K562 (cell line): ENCODE measurements at regions not wholly inside any gene's neighbourhood (a gene's known extent, or its start where the extent isn't known, plus 50 kb on each side); places are given as distances from the start of the nearest gene placed in this dataset.

Source experiments
- ATAC-seq: fragments of 200-7000 bp; cut with Tn5 transposase; 3 replicates; pipeline ENCODE4 v1.9.1; 2020; ENCODE audit warnings: moderate library complexity
- BruUV-seq: library from RNA; stranded (reverse); fragments of 400-500 nt; replicated peaks from 2 replicates; lab custom pipeline; 2021; lab: Mats Ljungman, UMichigan
- CTCF ChIA-PET: fragments of 300-600 bp; formaldehyde crosslinking; extraction: SDS; loops from one replicate; lab custom pipeline; 2021; ENCODE audit warnings: low intra/inter-chr PET ratio; lab: Yijun Ruan, JAX
- POLR2A ChIA-PET: fragments of 300-600, 350-650 bp; sonication (Branson Sonifier 250); formaldehyde crosslinking; extraction: SDS; loops from one replicate; lab custom pipeline; 2021; ENCODE audit warnings: antibody characterized with exemption, inconsistent platforms; lab: Yijun Ruan, JAX
- DNase-seq, 4 experiments: peaks; one replicate each; pipeline versions ENCODE4 v3.0.0 to v3.0.0-alpha.2; 2011 to 2018; ENCODE audit warnings: low spot score in 3 of 4, mixed read lengths in 3 of 4; ENCODE audit errors: extremely low read depth in 1 of 4
- FAIRE-seq: peaks from 2 replicates; lab custom pipeline; 2011; peaks lifted over from hg19 to GRCh38; lab: Jason Lieb, UNC
- H2AFZ ChIP-seq: 2 replicates; pipeline ENCODE4 v1.6.0; 2011; ENCODE audit warnings: low read depth, low read length, control low read depth, inconsistent platforms
- H3K27ac ChIP-seq: fragments of 200-600 bp; 3 replicates; pipeline ENCODE4 v1.8.0; 2011; ENCODE audit warnings: low read depth, mild to moderate bottlenecking, control low read depth, inconsistent platforms, low read length, moderate library complexity, mixed read lengths; ENCODE audit errors: extremely low read depth
- H3K27me3 ChIP-seq, 2 experiments: fragments of 300-600 bp in 1 of 2; 2 replicates in 1 of 2; 3 replicates in 1 of 2; pipeline versions ENCODE4 v1.6.0 to v1.8.0; 2011; ENCODE audit warnings: inconsistent platforms in 2 of 2, low read length in 2 of 2, mild to moderate bottlenecking in 1 of 2, mixed read lengths in 1 of 2, moderate library complexity in 1 of 2; ENCODE audit not compliant: control insufficient read depth in 2 of 2, insufficient read depth in 2 of 2
- H3K36me3 ChIP-seq: fragments of 300-600 bp; 3 replicates; pipeline ENCODE4 v1.8.0; 2011; ENCODE audit warnings: mild to moderate bottlenecking, low read length, inconsistent platforms; ENCODE audit not compliant: control insufficient read depth, insufficient read depth
- H3K4me1 ChIP-seq, 2 experiments: fragments of 200-600 bp in 1 of 2; replicated peaks in 1 of 2; 2 replicates in 1 of 2; 3 replicates in 1 of 2; pipeline versions ENCODE4 v1.5.1 to v1.8.0; 2011; ENCODE audit warnings: inconsistent platforms in 2 of 2, low read length in 2 of 2, mild to moderate bottlenecking in 1 of 2, mixed read lengths in 1 of 2, moderate library complexity in 1 of 2; ENCODE audit not compliant: control insufficient read depth in 2 of 2, insufficient read depth in 2 of 2
- H3K4me2 ChIP-seq: 2 replicates; pipeline ENCODE4 v1.6.1; 2011; ENCODE audit warnings: low read length, control low read depth, inconsistent platforms, mixed read lengths; ENCODE audit not compliant: insufficient read depth
- H3K4me3 ChIP-seq: fragments of 200-600 bp; sonication (generic), shearing (Covaris generic); 2 replicates; pipeline ENCODE4 v1.5.1; 2016; ENCODE audit warnings: control low read depth, inconsistent platforms
- H3K79me2 ChIP-seq: fragments of 200-600 bp; 3 replicates; pipeline ENCODE4 v1.8.0; 2011; ENCODE audit warnings: low read length, inconsistent platforms; ENCODE audit not compliant: control insufficient read depth, insufficient read depth
- H3K9ac ChIP-seq, 2 experiments: 2 replicates each; pipeline versions ENCODE4 v1.6.0 to v1.6.1; 2011; ENCODE audit warnings: low read depth in 2 of 2, low read length in 2 of 2, control low read depth in 1 of 2, inconsistent platforms in 1 of 2, mild to moderate bottlenecking in 1 of 2, mixed read lengths in 1 of 2; ENCODE audit not compliant: insufficient read depth in 1 of 2
- H3K9me1 ChIP-seq: one replicate; pipeline ENCODE4 v1.6.0; 2011; ENCODE audit warnings: inconsistent platforms, mild to moderate bottlenecking, low read length, moderate library complexity; ENCODE audit not compliant: control insufficient read depth, insufficient read depth
- H3K9me3 ChIP-seq: replicated peaks from 2 replicates; pipeline ENCODE4 v1.5.1; 2011; ENCODE audit warnings: low read depth, low read length, inconsistent platforms; ENCODE audit not compliant: control insufficient read depth, insufficient read depth
- H4K20me1 ChIP-seq: replicated peaks from 2 replicates; pipeline ENCODE4 v1.6.1; 2011; ENCODE audit warnings: low read length, inconsistent platforms, mixed read lengths; ENCODE audit not compliant: control insufficient read depth, insufficient read depth
- E2F5 ChIP-seq: sonication (generic); formaldehyde crosslinking; IDR thresholded peaks from 2 replicates; pipeline ENCODE4 v1.8.0; 2022; ENCODE audit warnings: mild to moderate bottlenecking, missing genetic modification reagents
- HNRNPLL ChIP-seq: fragments of 200-400 bp; formaldehyde crosslinking; IDR thresholded peaks from 2 replicates; pipeline ENCODE4 v1.6.1; 2017; ENCODE audit warnings: low read length, low read depth, mild to moderate bottlenecking; ENCODE audit not compliant: poor library complexity, severe bottlenecking
- KAT2B ChIP-seq: IDR thresholded peaks from one replicate; pipeline ENCODE4 v1.6.1; 2012; ENCODE audit warnings: low read depth, mild to moderate bottlenecking, control low read depth, inconsistent platforms, low read length, moderate library complexity
- PRDM10 ChIP-seq: fragments of 450-650 bp; IDR thresholded peaks from 2 replicates; pipeline ENCODE4 v1.6.1; 2018; ENCODE audit not compliant: partially characterized antibody
- ZBTB40 ChIP-seq, 2 experiments: fragments of 450-650 bp in 1 of 2; sonication (generic) in 1 of 2; formaldehyde crosslinking in 1 of 2; IDR thresholded peaks; 2 replicates each; pipeline versions ENCODE4 v1.7.1 to v1.9.0; 2016 to 2022; ENCODE audit warnings: inconsistent platforms in 1 of 2, mild to moderate bottlenecking in 1 of 2, missing genetic modification reagents in 1 of 2
- WGBS: fragments of 100-300 bp; shearing (Covaris generic); methylation state at CpG from one replicate; pipeline ENCODE4 v1.1.6; 2016; ENCODE audit warnings: low coverage, mixed read lengths; ENCODE audit not compliant: insufficient coverage; ENCODE audit errors: missing lambda C conversion rate; 5-methylcytosine and 5-hydroxymethylcytosine counted together
- in situ Hi-C: fragments of 300-500 bp; cut with MboI; formaldehyde crosslinking; loops from 4 replicates; pipeline ENCODE4 v1.15.0; 2018; ENCODE audit warnings: inconsistent platforms, mixed read lengths
- intact Hi-C: fragments of 100-400 bp; cut with micrococcal nuclease; formaldehyde crosslinking; loops from 2 replicates; pipeline ENCODE4 v1.14.2; 2022

GRCh38 chr5:87136733-87137132 is 130.9 kb upstream of the RASA1 start (continued):
- TF ChIP-seq PRDM10 (no peak), E2F5 (CRISPR knock-in tag) (no peak)

- H4K20me1 ChIP-seq: no peaks in the 10 kb centered on the region
- DNase-seq (no peak), ATAC-seq (no peak), FAIRE-seq (no peak)
- H3K4me3 ChIP-seq: no peak overlapping the region
- 48% methylated on average over 3 of the region's 3 CpGs for WGBS
- in situ Hi-C loops (no loop called here), intact Hi-C loops (no loop called here)
- no peak overlapping the region for H3K27ac ChIP-seq
- no peak overlapping the region for H3K9ac ChIP-seq
- H3K36me3 ChIP-seq: no peaks in the 10 kb centered on the region
- no peaks in the 10 kb centered on the region for H3K9me3 ChIP-seq
- ChIA-PET POLR2A (interaction anchor here (0.7 kb wide), 1 partner anchor 23 kb away, joined by 3 read pairs; no protein-coding TSS in a partner anchor), CTCF (no interaction called here)
- H2AFZ ChIP-seq: no peak overlapping the region
- no peaks in the 10 kb centered on the region; a peak in 1 of 5 replicates for H3K4me1 ChIP-seq
- no peaks in the 10 kb centered on the region for H3K27me3 ChIP-seq
- no peaks in the 10 kb centered on the region for H3K9me1 ChIP-seq
- H3K79me2 ChIP-seq: no peaks in the 10 kb centered on the region
- no peak overlapping the region for H3K4me2 ChIP-seq
- BruUV-seq: no TSS peak
- TF ChIP-seq KAT2B (no peak), HNRNPLL (no peak), ZBTB40 (IDR thresholded peaks at IDR 0.05) (no peak), ZBTB40 (CRISPR knock-in tag; IDR thresholded peaks at IDR 0.05) (no peak)
Observed at GRCh38 chr5:87137283-87137682, 130.4 kb upstream of the RASA1 start.
